ENCODE measurements at regions not wholly inside any gene's neighbourhood (a gene's known extent, or its start where the extent isn't known, plus 50 kb on each side); places are given as distances from the start of the nearest gene placed in this dataset.
A peak's percentile ranks its signal among the peaks of the same experiment; 100 is the strongest.
"Not testable (repeated sequence)": the region's sequence is repeated elsewhere in the genome, so short reads cannot be mapped to it uniquely, and the experiment has no call there.

- no peak for DNase-seq (ENCODE audit: low read depth)
These were observed 213.4 kb downstream of the TBX5 start for GRCh38 chr12:114192549-114192948.

- DNase-seq (ENCODE audit: low read depth), result no peak
These were observed 213.9 kb downstream of the TBX5 start for GRCh38 chr12:114192013-114192412.

GRCh38 chr12:114191581-114191980 lies 214.4 kb downstream of the TBX5 start:
- no peak for DNase-seq (ENCODE audit: low read depth)

- no peak for DNase-seq (ENCODE audit: low read depth)
These were observed 215.0 kb downstream of the TBX5 start for GRCh38 chr12:114190971-114191370.

GRCh38 chr12:114189266-114189665 lies 216.7 kb downstream of the TBX5 start:
- no peak for DNase-seq (ENCODE audit: low read depth)

- no peak for DNase-seq (ENCODE audit: low read depth)
These were observed 219.5 kb downstream of the TBX5 start for GRCh38 chr12:114186241-114187002.

- DNase-seq (ENCODE audit: low read depth), result no peak
These were observed 218.9 kb upstream of the RBM19 start for GRCh38 chr12:114185036-114185435.

GRCh38 chr12:114174326-114174725 lies 208.2 kb upstream of the RBM19 start:
- no peak for DNase-seq (ENCODE audit: low read depth)

- DNase-seq (ENCODE audit: low read depth), result no peak
These were observed 206.0 kb upstream of the RBM19 start for GRCh38 chr12:114172135-114172534.

- no peak for DNase-seq (ENCODE audit: low read depth)
These were observed 201.9 kb upstream of the RBM19 start for GRCh38 chr12:114168061-114168460.

GRCh38 chr12:114167431-114167830 lies 201.3 kb upstream of the RBM19 start:
- no peak for DNase-seq (ENCODE audit: low read depth)

GRCh38 chr12:114166362-114166761 lies 200.2 kb upstream of the RBM19 start:
- no peak for DNase-seq (ENCODE audit: low read depth)

GRCh38 chr12:114165921-114166320 lies 199.8 kb upstream of the RBM19 start:
- DNase-seq (ENCODE audit: low read depth), result no peak

GRCh38 chr12:114164351-114164750 lies 198.2 kb upstream of the RBM19 start:
- no peak for DNase-seq (ENCODE audit: low read depth)

GRCh38 chr12:114163771-114164170 lies 197.6 kb upstream of the RBM19 start:
- peak; percentile 23 for DNase-seq (ENCODE audit: low read depth)

GRCh38 chr12:114160445-114160844 lies 194.3 kb upstream of the RBM19 start:
- DNase-seq (ENCODE audit: low read depth), result no peak

GRCh38 chr12:114152890-114153289 lies 186.8 kb upstream of the RBM19 start:
- DNase-seq (ENCODE audit: low read depth), result no peak

GRCh38 chr12:114152066-114152465 lies 185.9 kb upstream of the RBM19 start:
- DNase-seq (ENCODE audit: low read depth), result no peak

- not testable (repeated sequence) for DNase-seq (ENCODE audit: low read depth)
These were observed 184.5 kb upstream of the RBM19 start for GRCh38 chr12:114150584-114150983.

GRCh38 chr12:114141921-114142564 lies 175.9 kb upstream of the RBM19 start:
- no peak for DNase-seq (ENCODE audit: low read depth)

GRCh38 chr12:114140576-114140975 lies 174.5 kb upstream of the RBM19 start:
- DNase-seq (ENCODE audit: low read depth), result no peak

- no peak for DNase-seq (ENCODE audit: low read depth)
These were observed 170.5 kb upstream of the RBM19 start for GRCh38 chr12:114136631-114137030.

GRCh38 chr12:114134922-114135321 lies 168.8 kb upstream of the RBM19 start:
- no peak for DNase-seq (ENCODE audit: low read depth)

GRCh38 chr12:114131824-114132223 lies 165.7 kb upstream of the RBM19 start:
- no peak for DNase-seq (ENCODE audit: low read depth)

All from renal cortical epithelial cell (primary cell).